ENCODE measurements at regions not wholly inside any gene's neighbourhood (a gene's known extent, or its start where the extent isn't known, plus 50 kb on each side); places are given as distances from the start of the nearest gene placed in this dataset.

GRCh38 chr3:25142609-25143355 is 285.3 kb upstream of the RARB start:
- H3K56ac ChIP-seq (replicated peaks; ENCODE audit: insufficient read length, low read depth, low read length) = no peak overlapping the region
- peak overlapping the region; percentile 53; the same call in 1 of the 2 replicates for H2BK5ac ChIP-seq (ENCODE audit: low read depth, low read length)
- H3K27ac ChIP-seq (ENCODE audit: low read depth, low read length) = no peak overlapping the region
- no peaks in the 10 kb centered on the region for H3K9me3 ChIP-seq (ENCODE audit: insufficient read depth in 2 of 2, low read depth in 1 of 2, low read length in 1 of 2)
- no peaks in the 10 kb centered on the region for H4K20me1 ChIP-seq (replicated peaks in 1 of 2; ENCODE audit: control insufficient read depth in 1 of 2, insufficient read depth in 2 of 2, low read length in 2 of 2)
- H4K5ac ChIP-seq (ENCODE audit: insufficient read length, low read depth, low read length) = no peak overlapping the region
- no peak overlapping the region for H3K4ac ChIP-seq (replicated peaks; ENCODE audit: insufficient read length, low read depth, low read length)
- H3K9ac ChIP-seq (replicated peaks in 1 of 4; ENCODE audit: extremely low read depth in 1 of 4, low read depth in 3 of 4, low read length in 3 of 4) = no peak overlapping the region
- POLR2A ChIA-PET (ENCODE audit: partially characterized antibody) = interaction anchor here (0.8 to 1.6 kb wide), 2 partner anchors 12 to 13 kb away, joined by 3 to 15 read pairs; no protein-coding TSS in a partner anchor
- no peaks in the 10 kb centered on the region for H3K79me1 ChIP-seq (ENCODE audit: low read depth, low read length)
- CTCF ChIA-PET (ENCODE audit: partially characterized antibody) = interaction anchor here (0.7 kb wide), 1 partner anchor 231 kb away, joined by 4 read pairs; no protein-coding TSS in a partner anchor
- no peak overlapping the region for H2BK15ac ChIP-seq (ENCODE audit: low read length)
- no peak overlapping the region for H3K14ac ChIP-seq (ENCODE audit: insufficient read length)
- H2BK120ac ChIP-seq (replicated peaks; ENCODE audit: low read depth, low read length) = no peak overlapping the region
- H2AFZ ChIP-seq (ENCODE audit: low read length) = 0 out of 2 replicates have a peak overlapping the region, but pooled peaks have one; percentile 40
- H4K8ac ChIP-seq (ENCODE audit: extremely low read depth, insufficient read depth, low read length) = no peak overlapping the region
- peak overlapping the region; percentile 14; the same call in 1 of the 2 replicates for H2BK12ac ChIP-seq (ENCODE audit: low read depth, low read length)
- DNase-seq (ENCODE audit: low read depth in 1 of 2, low spot score in 2 of 2) (no peak), FAIRE-seq (no peak)
- peaks cover 0 to 4% (median 2%) of the 10 kb centered on the region in 4 experiments; a peak in 1 of 7 replicates for H3K4me1 ChIP-seq (replicated peaks in 1 of 4; ENCODE audit: control insufficient read depth in 3 of 4, insufficient read depth in 4 of 4, low read length in 3 of 4)
- H3K4me3 ChIP-seq (ENCODE audit: extremely low read depth in 1 of 4, insufficient read depth in 2 of 4, low read depth in 3 of 4, low read length in 4 of 4) = no peak overlapping the region
- H2BK20ac ChIP-seq (ENCODE audit: low read length) = 0 out of 2 replicates have a peak overlapping the region, but pooled peaks have one; percentile 29
- H3K27me3 ChIP-seq (replicated peaks in 1 of 4; ENCODE audit: control insufficient read depth in 3 of 4, extremely low read depth in 1 of 4, insufficient read depth in 3 of 4, low read length in 3 of 4) = no peaks in the 10 kb centered on the region
- no peaks in the 10 kb centered on the region for H3K23me2 ChIP-seq (ENCODE audit: low read depth, low read length)
- no peaks in the 10 kb centered on the region for H3K36me3 ChIP-seq (ENCODE audit: control insufficient read depth in 2 of 4, insufficient read depth in 4 of 4, low read length in 3 of 4)
- no peak overlapping the region for H3K4me2 ChIP-seq (ENCODE audit: insufficient read depth in 1 of 2, low read depth in 2 of 2, low read length in 2 of 2)
- H3K23ac ChIP-seq (ENCODE audit: insufficient read length) = no peak overlapping the region
- H4K91ac ChIP-seq (replicated peaks; ENCODE audit: insufficient read length, low read length) = peak overlapping the region; percentile 10
- WGBS, 2 experiments (ENCODE audit: extremely low coverage in 1 of 2, insufficient coverage in 1 of 2, insufficient read length in 1 of 2, insufficient replicate concordance in 2 of 2, low coverage in 1 of 2, low lambda C conversion rate in 2 of 2, missing lambda C conversion rate in 1 of 2) = 72% methylated on average over 6 of the region's 6 CpGs; no CpG with 5 or more reads in 1 of the 2 experiments
- H3K18ac ChIP-seq (ENCODE audit: extremely low read depth, low read length) = no peak overlapping the region
- no peaks in the 10 kb centered on the region for H3K79me2 ChIP-seq (ENCODE audit: control insufficient read depth in 1 of 2, insufficient read depth in 2 of 2, low read length in 2 of 2)
- H2AK5ac ChIP-seq (ENCODE audit: low read depth, low read length) = peak overlapping the region; percentile 45; the same call in 1 of the 2 replicates
- TF ChIP-seq CHD2 (IDR thresholded peaks at IDR 0.05; ENCODE audit: low read length) (no peak), EZH2 (IDR thresholded peaks at IDR 0.05; ENCODE audit: low read depth, low read length, severe bottlenecking) (no peak), EGR1 (IDR thresholded peaks at IDR 0.05; ENCODE audit: borderline replicate concordance, low read depth, low read length) (no peak), RXRA (IDR thresholded peaks at IDR 0.05; ENCODE audit: insufficient read depth, low read depth, low read length) (no peak), BACH1 (IDR thresholded peaks at IDR 0.05; ENCODE audit: low read length) (no peak)
- TF ChIP-seq, protein P1, sequence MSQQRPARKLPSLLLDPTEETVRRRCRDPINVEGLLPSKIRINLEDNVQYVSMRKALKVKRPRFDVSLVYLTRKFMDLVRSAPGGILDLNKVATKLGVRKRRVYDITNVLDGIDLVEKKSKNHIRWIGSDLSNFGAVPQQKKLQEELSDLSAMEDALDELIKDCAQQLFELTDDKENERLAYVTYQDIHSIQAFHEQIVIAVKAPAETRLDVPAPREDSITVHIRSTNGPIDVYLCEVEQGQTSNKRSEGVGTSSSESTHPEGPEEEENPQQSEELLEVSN (IDR thresholded peaks at IDR 0.05) = no peak

All from H1 (cell line).